Panc1 (cell line): ENCODE measurements at regions not wholly inside any gene's neighbourhood (a gene's known extent, or its start where the extent isn't known, plus 50 kb on each side); places are given as distances from the start of the nearest gene placed in this dataset.

Source experiments
- ATAC-seq: fragments of 200-7000 bp; cut with Tn5 transposase; 2 replicates; pipeline ENCODE4 v1.9.1; 2020; ENCODE audit warnings: mild to moderate bottlenecking, moderate library complexity
- BruUV-seq: library from RNA; stranded (reverse); fragments of 400-500 nt; replicated peaks from 2 replicates; lab custom pipeline; 2021; lab: Mats Ljungman, UMichigan
- CTCF ChIA-PET: fragments of 300-600 bp; sonication (Branson Sonifier 250); formaldehyde crosslinking; loops from one replicate; lab custom pipeline; 2022; ENCODE audit warnings: antibody characterized with exemption; lab: Charles Lee
- POLR2A ChIA-PET: fragments of 300-600 bp; sonication (Branson Sonifier 250); formaldehyde crosslinking; loops from one replicate; lab custom pipeline; 2022; ENCODE audit warnings: antibody characterized with exemption; lab: Charles Lee
- DNase-seq: peaks from one replicate; pipeline ENCODE4 v3.0.0-alpha.2; 2010; ENCODE audit warnings: low read depth, low spot score
- H3K27ac ChIP-seq: 2 replicates; pipeline ENCODE4 v1.5.1; 2011; ENCODE audit warnings: mild to moderate bottlenecking, low read length, inconsistent platforms
- H3K27me3 ChIP-seq: fragments of 200-500 bp; sonication (Bioruptor generic); 2 replicates; pipeline ENCODE4 v1.6.0; 2014; ENCODE audit warnings: low read length, inconsistent platforms; ENCODE audit not compliant: control insufficient read depth, insufficient read depth
- H3K36me3 ChIP-seq: fragments of 200-500 bp; sonication (Bioruptor generic); 2 replicates; pipeline ENCODE4 v1.5.1; 2014; ENCODE audit warnings: inconsistent platforms, mild to moderate bottlenecking, low read length, moderate library complexity; ENCODE audit not compliant: control insufficient read depth, insufficient read depth
- H3K4me1 ChIP-seq: 2 replicates; pipeline ENCODE4 v1.5.1; 2011; ENCODE audit warnings: inconsistent platforms, mild to moderate bottlenecking, low read length, moderate library complexity; ENCODE audit not compliant: control insufficient read depth, insufficient read depth
- H3K4me3 ChIP-seq, 2 experiments: 2 replicates each; pipeline ENCODE4 v1.5.1; 2011 to 2012; ENCODE audit warnings: low read depth in 2 of 2, low read length in 2 of 2, mild to moderate bottlenecking in 2 of 2, inconsistent platforms in 1 of 2, moderate library complexity in 1 of 2
- H3K9me3 ChIP-seq: fragments of 200-500 bp; sonication (Bioruptor generic); 2 replicates; pipeline ENCODE4 v1.5.1; 2014; ENCODE audit warnings: low read depth, mild to moderate bottlenecking, inconsistent platforms, low read length, moderate library complexity; ENCODE audit not compliant: control insufficient read depth, insufficient read depth
- POLR2AphosphoS5 ChIP-seq: IDR thresholded peaks from 2 replicates; pipeline ENCODE4 v1.6.1; 2012; ENCODE audit warnings: mild to moderate bottlenecking, low read depth, low read length, moderate library complexity
- REST ChIP-seq, 2 experiments: IDR thresholded peaks; 2 replicates each; pipeline ENCODE4 v1.6.1; 2011 to 2012; ENCODE audit warnings: low read depth in 2 of 2, control low read depth in 1 of 2, low read length in 1 of 2, mild to moderate bottlenecking in 1 of 2, moderate library complexity in 1 of 2; ENCODE audit not compliant: insufficient read depth in 1 of 2
- SIN3A ChIP-seq: IDR thresholded peaks from 2 replicates; pipeline ENCODE4 v1.6.1; 2012; ENCODE audit warnings: low read depth, mild to moderate bottlenecking, low read length, moderate library complexity, borderline replicate concordance; ENCODE audit not compliant: insufficient read depth
- TCF7L2 ChIP-seq: IDR thresholded peaks from 2 replicates; pipeline ENCODE4 v1.6.1; 2011; ENCODE audit warnings: mild to moderate bottlenecking, low read depth, low read length, inconsistent platforms
- in situ Hi-C: cut with HindIII; loops from 2 replicates; pipeline ENCODE4 v1.10.0; 2016; ENCODE audit warnings: low sequenced_read_pairs, low pct_unique_long_range_greater_than_20kb
- intact Hi-C: fragments of 100-400 bp; cut with micrococcal nuclease; formaldehyde crosslinking; loops from one replicate; pipeline ENCODE4 v1.10.0; 2022; ENCODE audit not compliant: unreplicated experiment
- TF ChIP-seq, protein P1 (sequence below): fragments of 450-650 bp; IDR thresholded peaks from 2 replicates; pipeline ENCODE4 v1.5.1; 2017; ENCODE audit warnings: mild to moderate bottlenecking

- in situ Hi-C loops (no loop called here), intact Hi-C loops (no loop called here)
- no peak overlapping the region for H3K4me3 ChIP-seq
- H3K27ac ChIP-seq, result no peak overlapping the region
- ATAC-seq, result no peak
- no peaks in the 10 kb centered on the region for H3K36me3 ChIP-seq
- CTCF ChIA-PET, result no interaction called here
- H3K9me3 ChIP-seq, result peaks cover 8% of the 10 kb centered on the region; the same call in 1 of the 2 replicates
- no peak for TF ChIP-seq POLR2AphosphoS5
- TF ChIP-seq REST (IDR thresholded peaks at IDR 0.05; ENCODE audit: insufficient read depth in 1 of 2, low read depth in 2 of 2, low read length in 1 of 2), result no peak
- no peak for TF ChIP-seq TCF7L2
- TF ChIP-seq SIN3A, result no peak
- TF ChIP-seq, protein P1, sequence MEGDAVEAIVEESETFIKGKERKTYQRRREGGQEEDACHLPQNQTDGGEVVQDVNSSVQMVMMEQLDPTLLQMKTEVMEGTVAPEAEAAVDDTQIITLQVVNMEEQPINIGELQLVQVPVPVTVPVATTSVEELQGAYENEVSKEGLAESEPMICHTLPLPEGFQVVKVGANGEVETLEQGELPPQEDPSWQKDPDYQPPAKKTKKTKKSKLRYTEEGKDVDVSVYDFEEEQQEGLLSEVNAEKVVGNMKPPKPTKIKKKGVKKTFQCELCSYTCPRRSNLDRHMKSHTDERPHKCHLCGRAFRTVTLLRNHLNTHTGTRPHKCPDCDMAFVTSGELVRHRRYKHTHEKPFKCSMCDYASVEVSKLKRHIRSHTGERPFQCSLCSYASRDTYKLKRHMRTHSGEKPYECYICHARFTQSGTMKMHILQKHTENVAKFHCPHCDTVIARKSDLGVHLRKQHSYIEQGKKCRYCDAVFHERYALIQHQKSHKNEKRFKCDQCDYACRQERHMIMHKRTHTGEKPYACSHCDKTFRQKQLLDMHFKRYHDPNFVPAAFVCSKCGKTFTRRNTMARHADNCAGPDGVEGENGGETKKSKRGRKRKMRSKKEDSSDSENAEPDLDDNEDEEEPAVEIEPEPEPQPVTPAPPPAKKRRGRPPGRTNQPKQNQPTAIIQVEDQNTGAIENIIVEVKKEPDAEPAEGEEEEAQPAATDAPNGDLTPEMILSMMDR, result no peak
- POLR2A ChIA-PET, result no interaction called here
- no peak for DNase-seq
- no TSS peak for BruUV-seq
- H3K27me3 ChIP-seq, result no peaks in the 10 kb centered on the region
- no peaks in the 10 kb centered on the region for H3K4me1 ChIP-seq
Measured at GRCh38 chr5:40429258-40430100, 250.2 kb upstream of the PTGER4 start.

GRCh38 chr5:40428815-40429214, 250.9 kb upstream of the PTGER4 start:
- POLR2A ChIA-PET, result no interaction called here
- intact Hi-C loops (no loop called here), in situ Hi-C loops (no loop called here)
- no peaks in the 10 kb centered on the region for H3K4me1 ChIP-seq
- ATAC-seq, result no peak
- TF ChIP-seq TCF7L2 (no peak), REST (IDR thresholded peaks at IDR 0.05; ENCODE audit: insufficient read depth in 1 of 2, low read depth in 2 of 2, low read length in 1 of 2) (no peak), POLR2AphosphoS5 (no peak), SIN3A (no peak)
- TF ChIP-seq, protein P1, result no peak
- H3K36me3 ChIP-seq, result no peaks in the 10 kb centered on the region
- CTCF ChIA-PET, result no interaction called here
- DNase-seq, result no peak
- H3K27me3 ChIP-seq, result no peaks in the 10 kb centered on the region
- no peak overlapping the region for H3K4me3 ChIP-seq
- no TSS peak for BruUV-seq
- H3K9me3 ChIP-seq, result peaks cover 8% of the 10 kb centered on the region; the same call in 1 of the 2 replicates
- H3K27ac ChIP-seq, result no peak overlapping the region
